C1 segment of cervical spinal cord (tissue), 14 donors: ENCODE measurements at regions not wholly inside any gene's neighbourhood (a gene's known extent, or its start where the extent isn't known, plus 50 kb on each side); places are given as distances from the start of the nearest gene placed in this dataset.
"Not testable (repeated sequence)": the region's sequence is repeated elsewhere in the genome, so short reads cannot be mapped to it uniquely, and the experiment has no call there.

Experiments
- DNase-seq, 14 donors: peaks; one replicate each; lab custom pipeline; 2025; lab: John Stamatoyannopoulos, UW

- DNase-seq = no peak
Observed at GRCh38 chr12:75683220-75683619, 171.8 kb upstream of the KRR1 start.

GRCh38 chr12:75677522-75677921 is 166.1 kb upstream of the KRR1 start:
- DNase-seq = no peak

GRCh38 chr12:75674393-75674792 is 163.0 kb upstream of the KRR1 start:
- DNase-seq = no peak

- no peak for DNase-seq
Observed at GRCh38 chr12:75672200-75672599, 160.8 kb upstream of the KRR1 start.

- no peak for DNase-seq
Observed at GRCh38 chr12:75670216-75670615, 158.8 kb upstream of the KRR1 start.

GRCh38 chr12:75666939-75667334 is 155.5 kb upstream of the KRR1 start:
- no peak for DNase-seq

- no peak for DNase-seq
Observed at GRCh38 chr12:75666126-75666938, 154.9 kb upstream of the KRR1 start.

- no peak for DNase-seq
Observed at GRCh38 chr12:75665216-75665615, 153.8 kb upstream of the KRR1 start.

GRCh38 chr12:75662511-75663159 is 151.2 kb upstream of the KRR1 start:
- no peak for DNase-seq

GRCh38 chr12:75661908-75662307 is 150.5 kb upstream of the KRR1 start:
- no peak for DNase-seq

- no peak for DNase-seq
Observed at GRCh38 chr12:75660805-75661404, 149.5 kb upstream of the KRR1 start.

- DNase-seq = no peak
Observed at GRCh38 chr12:75660107-75660530, 148.7 kb upstream of the KRR1 start.

GRCh38 chr12:75658901-75659823 is 147.8 kb upstream of the KRR1 start:
- peak in 4 of 14 donors; percentile 0 to 40 (median 10) for DNase-seq

- DNase-seq = no peak
Observed at GRCh38 chr12:75658286-75658685, 146.9 kb upstream of the KRR1 start.

GRCh38 chr12:75657831-75658230 is 146.4 kb upstream of the KRR1 start:
- no peak for DNase-seq

GRCh38 chr12:75657354-75657753 is 145.9 kb upstream of the KRR1 start:
- not testable (repeated sequence) for DNase-seq

GRCh38 chr12:75656648-75657047 is 145.2 kb upstream of the KRR1 start:
- no peak for DNase-seq

- DNase-seq = no peak
Observed at GRCh38 chr12:75656210-75656609, 144.8 kb upstream of the KRR1 start.

- DNase-seq = no peak
Observed at GRCh38 chr12:75655315-75655806, 144.0 kb upstream of the KRR1 start.

GRCh38 chr12:75651342-75651695 is 139.9 kb upstream of the KRR1 start:
- DNase-seq = no peak

- DNase-seq = no peak
Observed at GRCh38 chr12:75650595-75651341, 139.4 kb upstream of the KRR1 start.
